HG03571 (cell line): ENCODE measurements at regions not wholly inside any gene's neighbourhood (a gene's known extent, or its start where the extent isn't known, plus 50 kb on each side); places are given as distances from the start of the nearest gene placed in this dataset.

ENCODE experiments used
- ATAC-seq: cut with Tn5 transposase; IDR thresholded peaks from one replicate; pipeline ENCODE4 v1.9.1; 2021; ENCODE audit not compliant: unreplicated experiment

DNA sequence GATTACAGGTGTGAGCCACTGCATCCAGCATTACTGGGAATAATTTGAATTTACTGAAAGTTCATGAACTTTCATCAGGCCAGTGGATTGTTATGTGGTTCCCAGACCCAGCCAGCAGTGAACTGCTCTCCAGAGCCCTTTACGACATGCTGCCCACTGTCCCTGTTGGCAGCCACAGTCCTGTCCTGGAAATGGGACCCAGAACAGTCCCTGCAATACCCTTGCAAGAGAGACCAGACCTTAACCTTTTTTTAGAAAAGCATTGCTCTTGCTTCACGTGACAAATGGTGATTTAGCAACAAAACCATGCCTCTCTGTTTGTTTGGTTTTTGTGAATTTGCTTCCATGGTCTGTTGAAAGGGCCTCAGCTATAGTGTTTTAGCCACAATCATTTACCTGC, 367.3 kb upstream of the C2CD4B start:
- ATAC-seq: no peak

DNA sequence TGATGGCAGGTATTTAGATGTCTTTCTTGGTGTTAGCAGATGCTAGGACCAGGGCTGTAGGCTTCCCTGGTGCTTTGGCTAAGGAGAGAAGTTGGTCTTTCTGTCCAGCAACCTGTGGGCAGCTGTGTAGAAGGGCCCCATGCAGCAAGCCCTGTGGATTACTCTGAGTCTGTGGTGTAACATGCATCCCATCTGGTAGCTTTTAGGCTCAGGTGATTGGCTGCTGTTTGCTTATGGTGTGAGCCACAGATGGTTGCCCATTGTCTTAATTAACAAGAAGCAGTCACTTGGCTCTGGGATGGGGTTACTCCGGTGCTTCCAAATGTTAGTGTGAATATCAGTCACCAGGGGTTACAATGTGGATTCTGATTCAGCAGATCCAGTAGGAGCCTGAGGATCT, 368.6 kb upstream of the C2CD4B start:
- no peak for ATAC-seq

DNA sequence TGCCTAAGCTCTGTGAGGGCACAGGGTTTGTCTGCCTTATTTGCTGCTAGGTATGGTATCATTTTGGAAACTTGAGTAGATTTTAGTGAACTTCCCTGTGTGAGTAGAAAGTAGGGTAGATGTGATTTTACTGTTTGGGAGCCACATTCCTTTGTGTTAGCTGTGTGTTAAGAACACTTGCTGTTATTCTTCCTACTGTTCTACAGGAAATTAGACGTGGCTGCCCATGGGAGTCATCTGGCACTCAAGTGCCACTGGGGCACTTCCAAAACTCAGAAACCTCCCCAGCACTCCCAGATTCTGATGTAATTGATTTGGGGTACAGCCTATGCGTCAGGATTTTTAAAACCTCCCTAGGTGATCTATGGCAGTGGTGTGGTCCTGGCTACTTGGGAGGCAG, 369.9 kb upstream of the C2CD4B start:
- no peak for ATAC-seq

DNA sequence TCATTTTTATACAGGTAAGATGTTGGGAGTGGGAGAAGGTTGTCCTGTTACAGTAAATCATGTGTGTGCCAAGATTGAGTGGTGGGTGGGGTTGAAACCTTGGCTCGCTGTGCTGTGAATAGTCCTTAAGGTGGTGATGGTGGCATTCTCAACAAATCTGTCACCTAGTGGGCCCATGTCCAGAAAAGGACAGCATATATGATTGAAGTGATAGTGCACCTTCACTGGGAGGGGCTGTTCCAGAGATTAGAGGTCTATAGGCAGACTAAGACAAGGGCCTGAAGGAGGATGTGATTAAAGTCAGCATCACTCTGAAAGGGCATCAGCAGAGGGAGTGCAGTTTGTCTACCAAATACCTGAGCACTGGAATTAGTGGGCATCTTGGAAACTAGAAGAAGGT, 374.2 kb upstream of the C2CD4B start:
- no peak for ATAC-seq

DNA sequence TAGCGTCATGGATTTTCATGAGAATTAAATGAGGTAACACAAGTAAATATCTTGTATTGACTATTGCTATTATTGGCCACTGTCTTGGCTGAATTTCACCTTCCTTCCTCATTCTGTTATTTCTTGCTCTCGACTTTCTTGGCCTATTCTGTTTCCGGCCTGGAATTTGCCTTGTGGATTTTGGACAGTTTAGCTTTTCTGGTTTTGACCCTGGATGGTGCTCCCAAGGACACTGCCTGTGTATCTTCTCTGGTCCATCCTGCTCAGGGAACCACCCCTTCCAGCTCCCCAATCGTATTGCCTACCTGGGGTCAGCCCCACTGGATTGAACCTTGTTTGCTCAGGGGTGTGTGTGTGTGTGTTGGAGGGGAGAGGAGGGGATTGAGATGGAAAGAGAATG, 376.2 kb upstream of the C2CD4B start:
- no peak for ATAC-seq

DNA sequence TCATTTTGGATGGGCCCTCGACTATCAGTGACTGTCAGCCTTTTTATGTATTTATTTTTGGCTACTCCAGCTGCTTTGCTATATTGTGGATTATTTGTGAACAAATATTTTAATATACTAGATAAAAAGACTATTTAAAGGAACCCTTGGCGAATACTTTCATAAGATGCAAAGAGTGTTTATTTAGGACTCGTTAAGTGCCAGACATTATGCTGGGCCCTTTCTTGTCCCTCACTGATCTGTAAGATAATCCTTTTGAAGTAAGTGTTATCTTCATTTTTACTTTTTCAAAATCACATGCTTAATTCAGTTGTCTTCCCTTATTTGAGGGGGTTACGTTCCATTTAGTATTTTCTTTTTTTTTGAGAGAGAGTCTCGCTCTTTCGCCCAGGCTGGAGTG, 376.8 kb upstream of the C2CD4B start:
- ATAC-seq: no peak

DNA sequence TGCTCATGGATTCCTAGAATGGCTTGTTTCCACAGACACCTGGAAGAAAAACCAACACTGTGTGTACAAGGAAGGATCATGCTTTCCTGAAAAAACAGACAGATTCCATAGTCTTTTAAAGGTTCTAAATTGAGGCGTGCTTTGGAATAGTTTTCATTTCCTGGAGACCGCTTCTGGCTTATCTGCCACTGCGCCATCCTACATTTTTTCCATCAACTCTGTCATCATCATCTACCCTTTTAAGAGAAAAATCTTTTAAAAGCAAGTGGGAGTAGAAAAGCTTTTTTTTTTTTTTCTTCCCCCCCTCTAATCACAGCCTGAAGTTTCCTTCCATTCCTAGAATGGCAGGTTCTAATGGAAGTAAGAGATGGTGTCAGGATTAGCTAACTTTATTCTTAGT, 379.4 kb upstream of the C2CD4B start:
- ATAC-seq: no peak

DNA sequence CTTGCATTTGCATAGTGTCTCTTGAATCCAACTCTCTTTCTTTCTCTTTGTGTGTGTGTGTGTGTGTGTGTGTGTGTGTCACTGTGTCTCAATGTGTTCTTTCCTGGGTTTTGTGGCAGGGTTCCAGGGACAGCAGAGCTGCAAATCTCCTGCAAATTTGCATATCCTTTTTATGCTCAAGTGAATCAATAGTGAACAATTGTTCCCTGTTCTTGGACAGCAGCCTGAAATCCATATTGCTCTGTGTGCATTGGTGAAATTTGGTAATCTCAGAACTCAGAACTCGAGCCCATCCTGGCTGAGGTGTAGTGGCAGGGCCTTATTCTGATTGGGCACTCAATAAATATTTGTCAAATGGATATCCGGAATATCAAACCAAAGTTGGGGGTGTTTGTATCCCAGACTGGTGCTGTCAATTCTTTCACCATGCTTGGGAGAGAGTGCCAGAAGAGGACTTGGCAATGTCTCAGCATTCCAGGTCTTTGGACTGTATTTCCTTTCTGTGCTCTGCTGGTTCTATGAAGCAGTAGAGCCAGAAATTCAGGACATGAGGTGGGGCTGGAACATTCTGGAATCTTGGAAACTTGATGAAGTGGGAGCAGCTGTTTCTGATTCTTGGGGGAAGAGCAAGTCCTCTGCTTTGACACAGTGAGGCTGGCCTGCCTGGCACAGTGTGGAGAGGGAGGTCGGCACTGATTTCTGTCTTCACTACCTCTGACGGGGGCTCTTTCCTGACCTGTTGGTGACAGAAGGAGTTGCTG, 380.6 kb upstream of the C2CD4B start:
- no peak for ATAC-seq

DNA sequence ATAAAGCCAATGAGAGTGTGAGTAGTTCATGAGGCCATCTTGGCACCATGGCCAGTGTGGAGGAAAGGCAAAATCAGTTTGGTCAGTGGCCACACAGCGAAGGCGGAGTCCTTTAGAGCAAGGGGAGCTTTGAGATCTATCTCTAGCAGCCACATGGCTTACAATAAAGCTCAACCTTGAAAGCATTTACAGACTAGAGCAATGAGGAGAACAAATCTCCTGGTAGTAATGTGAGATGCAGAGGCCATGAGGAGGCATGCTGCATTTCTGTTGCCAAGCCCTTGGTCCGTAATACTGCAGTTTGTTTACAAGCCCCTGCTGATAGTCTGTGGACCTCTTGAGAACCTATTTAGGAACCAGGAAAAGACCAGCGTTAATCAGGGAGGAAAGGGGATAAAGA, 381.5 kb upstream of the C2CD4B start:
- ATAC-seq: no peak

DNA sequence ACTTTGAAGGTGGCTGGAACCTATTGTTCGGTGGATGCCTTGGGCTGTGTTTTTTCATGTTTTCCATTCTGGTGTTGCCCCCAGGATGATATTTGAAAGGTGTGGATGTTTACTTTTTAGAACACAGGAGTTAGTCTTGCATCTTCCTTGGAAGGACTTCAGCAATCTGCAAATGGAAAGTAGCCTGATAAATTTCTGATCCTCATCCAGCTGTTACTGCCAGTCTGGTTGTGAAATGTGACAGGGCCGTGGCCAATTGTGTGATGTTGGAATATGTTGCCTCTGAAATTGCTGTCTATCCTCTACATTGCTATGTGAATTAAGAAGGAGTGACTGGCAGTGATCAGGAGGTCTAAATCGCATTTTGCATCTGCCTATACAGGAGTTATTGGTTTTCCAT, 382.5 kb upstream of the C2CD4B start:
- ATAC-seq: no peak

DNA sequence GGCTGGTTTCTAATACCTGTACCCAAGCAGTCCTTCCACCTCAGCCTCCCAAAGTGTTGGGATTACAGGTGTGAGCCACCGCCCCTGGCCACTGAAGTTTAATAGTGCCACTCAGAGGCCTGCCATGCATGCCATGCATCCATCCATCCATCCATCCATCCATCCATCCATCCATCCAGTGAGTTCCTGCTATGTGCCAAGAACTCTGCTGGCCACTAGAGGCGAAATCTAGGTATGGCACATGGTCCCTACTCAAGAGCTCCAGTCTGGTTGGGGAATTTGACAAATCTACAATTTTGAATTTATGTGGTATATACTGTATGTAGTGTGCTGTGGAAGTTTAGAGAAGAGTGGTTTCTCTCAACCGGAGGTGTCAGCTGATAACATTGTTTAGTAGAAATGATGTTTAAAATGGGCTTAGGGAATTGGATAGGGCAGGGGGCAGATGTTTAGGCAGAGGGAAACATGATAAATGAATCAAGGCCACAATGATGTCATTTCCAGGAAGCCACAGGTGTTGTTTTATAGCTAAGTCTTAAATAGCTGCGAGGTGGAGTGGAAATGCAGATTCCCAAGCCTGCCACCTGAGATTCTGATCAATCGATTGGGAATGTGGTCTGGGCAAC, 384.4 kb upstream of the C2CD4B start:
- no peak for ATAC-seq

DNA sequence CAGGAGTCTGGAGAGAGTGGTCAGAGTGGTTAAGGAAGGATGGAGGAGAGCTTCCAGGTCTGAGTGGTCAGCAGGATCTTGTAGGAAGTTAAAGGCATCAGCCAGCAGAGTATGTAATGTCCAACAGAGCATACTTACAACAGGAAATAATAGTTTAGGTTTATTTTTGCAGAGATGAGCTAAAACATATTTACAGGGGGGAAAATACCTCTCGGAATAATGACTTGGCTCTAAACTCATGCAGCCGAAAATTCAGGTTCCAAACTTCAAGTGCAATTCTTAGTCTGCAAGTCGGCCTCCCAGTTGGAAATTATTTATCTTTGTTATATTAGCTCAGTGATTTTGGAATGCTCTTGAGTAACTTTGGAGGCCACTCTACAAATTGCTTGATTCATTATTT, 385.0 kb upstream of the C2CD4B start:
- ATAC-seq: no peak

DNA sequence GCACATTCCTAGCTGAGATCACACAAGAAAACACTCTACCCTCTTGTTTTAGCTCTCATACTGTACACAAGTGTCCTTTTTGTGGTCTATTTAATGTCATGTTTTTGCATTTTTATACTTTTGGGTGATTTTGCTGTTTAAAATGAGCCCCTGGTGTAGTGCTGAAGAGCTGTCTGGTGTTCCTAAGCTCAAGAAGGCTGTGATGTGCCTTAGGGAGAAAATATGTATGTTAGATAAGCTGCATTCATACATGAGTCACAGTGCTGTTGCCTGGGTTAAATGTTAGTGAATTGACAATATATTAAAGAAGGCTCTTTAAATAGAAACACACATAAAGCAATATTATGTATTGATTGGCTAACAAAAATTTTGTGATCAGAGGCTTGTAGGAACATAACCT, 387.4 kb upstream of the C2CD4B start:
- no peak for ATAC-seq

DNA sequence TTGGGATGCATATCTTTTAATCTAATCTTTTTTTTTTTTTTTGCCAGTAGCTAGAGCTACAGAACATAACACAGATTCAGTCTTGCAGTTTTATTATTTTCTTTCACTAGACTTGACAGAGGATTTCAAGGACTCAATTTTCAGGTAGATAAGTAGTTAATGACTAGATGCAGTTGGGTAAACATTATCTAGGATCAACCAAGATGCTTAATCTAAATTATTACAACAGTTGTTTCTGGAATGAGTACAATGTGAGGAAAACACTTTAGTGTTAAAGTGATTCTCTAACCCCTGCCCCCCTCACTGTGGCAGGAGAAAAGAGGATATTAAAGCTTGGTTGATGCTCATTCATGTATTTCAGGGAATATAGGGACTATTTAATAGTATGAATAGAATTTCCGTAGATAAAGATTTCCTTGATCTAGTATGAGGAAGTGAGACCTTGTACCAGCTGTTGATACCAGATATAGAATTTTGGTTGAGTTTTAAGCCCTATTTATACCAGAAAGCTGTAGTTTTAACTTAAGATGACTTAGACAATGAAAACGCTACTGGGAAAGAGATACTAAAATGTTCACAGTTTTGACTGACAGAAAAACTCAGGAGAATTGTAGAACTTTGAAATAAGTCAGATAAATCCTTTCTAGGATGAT, 389.0 kb upstream of the C2CD4B start:
- ATAC-seq: no peak

DNA sequence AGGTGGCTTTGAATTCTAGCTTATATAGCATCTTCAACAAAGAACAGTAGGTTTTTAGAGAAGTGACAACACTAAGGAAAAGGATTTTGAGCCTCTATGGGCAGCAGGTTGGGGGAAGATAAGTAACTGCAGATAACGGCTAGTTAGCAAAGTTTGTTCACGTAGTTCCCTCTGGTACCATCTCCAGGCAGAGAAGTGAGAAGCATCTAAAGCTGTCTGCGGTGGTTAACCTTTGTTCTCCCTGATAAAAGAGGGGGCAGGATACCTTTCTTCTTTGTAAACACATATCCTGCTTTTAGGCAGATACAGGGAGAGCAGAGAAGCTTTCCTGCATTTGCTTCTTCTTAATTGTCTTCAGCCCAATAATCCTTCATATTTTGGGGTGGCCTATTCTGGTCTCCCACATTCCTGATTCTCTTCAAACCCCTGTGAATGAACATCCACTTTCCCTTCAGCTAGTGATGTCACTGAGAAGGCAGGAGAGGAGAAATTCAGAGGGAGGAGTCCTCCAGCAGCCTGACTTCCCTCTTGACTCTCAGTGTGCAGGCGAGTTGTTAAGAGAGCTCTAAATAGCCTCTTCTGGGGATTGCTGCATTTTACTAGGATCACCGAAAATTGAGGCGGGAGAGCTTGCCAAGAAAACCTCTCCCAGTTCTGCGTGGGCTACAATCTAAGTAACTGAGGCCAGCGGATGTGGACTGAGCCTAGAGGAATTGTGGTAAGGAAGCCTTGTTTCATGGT, 393.7 kb upstream of the C2CD4B start:
- ATAC-seq: no peak

DNA sequence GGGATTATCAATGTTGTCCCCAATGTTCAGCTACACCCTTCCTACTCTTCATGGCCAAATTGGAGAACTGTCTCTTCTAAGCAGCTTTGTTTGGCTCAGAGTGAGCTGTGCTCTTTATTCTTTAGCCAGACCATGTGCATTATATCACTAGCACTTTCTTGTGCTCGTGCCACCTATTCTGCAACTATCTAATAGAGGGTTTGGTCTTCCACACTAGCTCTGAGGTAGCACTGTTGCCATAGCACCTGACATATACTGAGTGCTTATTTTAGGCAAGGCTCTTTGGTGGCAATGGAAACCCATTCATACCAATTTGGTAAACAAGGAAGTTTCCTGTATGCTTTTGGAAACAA, 394.3 kb upstream of the C2CD4B start:
- ATAC-seq: no peak

DNA sequence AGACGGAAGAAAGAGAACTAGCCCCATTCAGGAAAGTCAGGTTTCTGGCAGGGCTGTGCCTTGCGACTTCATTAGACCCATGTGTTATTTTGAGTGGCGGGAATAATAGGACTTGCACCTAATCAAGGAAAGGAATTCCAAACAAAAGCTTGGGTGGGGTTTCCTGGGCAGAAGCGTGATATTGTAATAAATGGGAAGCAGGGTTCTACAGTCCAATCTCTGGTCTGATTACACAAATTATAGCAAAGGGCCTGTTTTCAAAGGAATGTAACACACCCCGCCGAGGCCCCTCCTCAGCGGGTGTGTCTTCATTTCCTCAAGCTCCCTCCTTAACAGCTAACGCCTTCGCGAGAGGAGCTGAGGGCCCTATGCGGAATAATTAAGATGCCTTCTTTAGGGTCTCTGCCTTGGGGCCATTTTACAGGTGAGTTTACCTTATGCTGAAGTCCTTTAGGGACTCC, 396.0 kb upstream of the C2CD4B start:
- ATAC-seq: no peak

DNA sequence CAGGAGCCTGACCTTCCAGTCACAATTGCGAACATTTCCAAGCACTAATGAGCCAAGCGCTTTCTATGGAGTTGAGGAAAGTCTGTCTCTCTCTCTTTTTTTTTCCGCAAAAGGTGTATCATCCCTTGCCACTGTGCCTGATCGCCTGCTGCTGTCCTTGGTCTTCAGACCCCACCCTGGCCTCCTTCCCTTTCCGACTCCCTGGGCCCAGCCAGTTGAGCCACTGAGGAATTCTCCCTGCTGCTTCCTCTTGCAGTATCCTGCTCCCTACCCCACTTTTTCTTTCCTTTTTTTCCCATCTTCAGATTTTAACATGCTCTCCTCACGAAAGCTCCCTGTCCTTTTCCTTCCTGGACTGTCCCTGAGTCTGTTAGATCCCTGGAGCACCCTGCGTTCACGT, 396.5 kb upstream of the C2CD4B start:
- no peak for ATAC-seq

DNA sequence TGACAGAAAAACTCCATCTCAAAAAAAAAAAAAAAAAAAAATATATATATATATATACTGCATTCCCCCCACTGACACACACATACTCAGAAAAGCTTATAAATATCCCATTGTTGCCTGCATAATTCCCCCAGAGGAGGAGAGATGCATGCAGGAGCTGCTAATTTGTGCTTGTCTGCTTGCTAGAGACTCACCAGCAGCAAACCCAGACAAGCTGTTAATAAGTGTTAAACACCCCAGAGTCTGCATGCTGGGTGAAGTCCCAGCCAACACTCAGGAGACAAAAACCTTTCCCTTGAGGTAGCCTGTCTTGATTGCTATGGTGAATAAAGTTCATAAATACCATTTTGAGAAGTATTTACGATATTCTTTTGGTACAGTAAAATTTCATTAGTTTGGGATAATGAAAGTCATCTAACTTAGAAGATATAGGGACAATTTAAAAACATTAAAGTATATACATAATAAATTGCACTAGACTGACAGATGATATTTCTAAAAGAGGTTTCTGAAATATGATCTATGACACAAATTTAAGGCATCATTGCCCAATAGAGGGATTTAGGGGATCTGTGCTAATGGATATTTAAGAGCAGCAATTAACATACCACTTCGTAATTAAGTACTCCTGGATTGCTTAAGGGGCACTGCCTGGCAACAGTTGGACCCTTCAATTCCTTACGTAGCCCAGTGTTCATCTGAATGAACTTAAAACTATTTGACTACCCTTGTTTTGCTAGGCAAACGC, 400.0 kb upstream of the C2CD4B start:
- no peak for ATAC-seq

DNA sequence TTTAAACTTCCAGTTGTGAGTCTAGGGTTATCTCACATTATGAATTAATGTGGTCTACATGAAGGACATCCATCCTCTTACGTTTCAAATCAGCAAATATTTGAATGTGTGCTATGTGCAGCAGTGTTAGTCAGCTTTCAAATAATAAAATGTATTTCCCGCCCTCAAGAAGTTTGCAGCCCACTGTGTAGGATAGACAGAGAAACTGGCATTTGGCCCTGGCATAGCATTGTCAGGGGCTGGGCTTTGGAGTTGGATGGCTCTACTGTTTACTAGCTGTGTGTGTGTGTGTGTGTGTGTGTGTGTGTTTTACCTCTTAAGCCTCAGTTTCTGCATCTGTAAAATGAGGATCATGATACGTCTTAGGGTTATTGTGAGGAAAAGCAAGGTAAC, 400.5 kb upstream of the C2CD4B start:
- ATAC-seq: no peak

DNA sequence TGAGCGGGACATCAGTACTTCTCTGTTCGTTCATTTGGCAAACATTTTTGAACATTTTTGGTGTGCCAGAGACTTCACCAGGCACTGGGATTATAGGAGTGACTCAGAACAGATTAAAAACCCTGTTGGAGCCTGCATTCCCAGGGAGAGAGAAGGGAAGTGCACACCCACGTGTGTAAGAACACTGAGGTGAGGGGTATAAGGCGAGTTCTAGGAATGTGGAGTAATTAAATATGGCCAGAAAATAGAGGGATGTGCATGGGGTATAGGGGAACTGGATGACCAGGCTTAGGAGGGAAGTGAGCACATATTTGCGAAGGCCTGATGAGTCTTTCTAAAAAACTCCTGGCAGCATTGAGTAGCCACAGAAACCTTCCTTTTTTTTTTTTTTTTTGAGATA, 401.2 kb upstream of the C2CD4B start:
- ATAC-seq: no peak
